GM18507 (cell line): ENCODE measurements at regions not wholly inside any gene's neighbourhood (a gene's known extent, or its start where the extent isn't known, plus 50 kb on each side); places are given as distances from the start of the nearest gene placed in this dataset.
"Not testable (repeated sequence)": the region's sequence is repeated elsewhere in the genome, so short reads cannot be mapped to it uniquely, and the experiment has no call there.

Experiments
- DNase-seq: peaks from one replicate; pipeline ENCODE4 v3.0.0; 2011; ENCODE audit warnings: low read depth; ENCODE audit not compliant: insufficient read length; ENCODE audit errors: extremely low spot score
- FAIRE-seq: peaks from 2 replicates; lab custom pipeline; 2011; peaks lifted over from hg19 to GRCh38; lab: Jason Lieb, UNC

- FAIRE-seq (no peak), DNase-seq (no peak)
Observed at GRCh38 chr12:62016021-62016420, 244.2 kb upstream of the USP15 start.

- DNase-seq, result no peak
- FAIRE-seq, result no peak
Observed at GRCh38 chr12:62021808-62022207, 238.4 kb upstream of the USP15 start.

- DNase-seq (no peak), FAIRE-seq (no peak)
Observed at GRCh38 chr12:62028536-62028935, 231.7 kb upstream of the USP15 start.

GRCh38 chr12:62032870-62033269 is 227.3 kb upstream of the USP15 start:
- FAIRE-seq (no peak), DNase-seq (no peak)

- DNase-seq (no peak), FAIRE-seq (no peak)
Observed at GRCh38 chr12:62044450-62045135, 215.6 kb upstream of the USP15 start.

- no peak for FAIRE-seq
- DNase-seq, result no peak
Observed at GRCh38 chr12:62045211-62045610, 215.0 kb upstream of the USP15 start.

- DNase-seq (no peak), FAIRE-seq (no peak)
Observed at GRCh38 chr12:62050785-62051184, 209.4 kb upstream of the USP15 start.

- FAIRE-seq (no peak), DNase-seq (no peak)
Observed at GRCh38 chr12:62069976-62070375, 190.2 kb upstream of the USP15 start.

GRCh38 chr12:62073236-62073635 is 187.0 kb upstream of the USP15 start:
- FAIRE-seq, DNase-seq: not testable (repeated sequence)

- FAIRE-seq (no peak), DNase-seq (no peak)
Observed at GRCh38 chr12:62075870-62076269, 184.3 kb upstream of the USP15 start.

- DNase-seq (no peak), FAIRE-seq (no peak)
Observed at GRCh38 chr12:62078020-62078419, 182.2 kb upstream of the USP15 start.

GRCh38 chr12:62082448-62082847 is 177.8 kb upstream of the USP15 start:
- no peak for DNase-seq
- no peak for FAIRE-seq

GRCh38 chr12:62098132-62098531 is 162.1 kb upstream of the USP15 start:
- DNase-seq, result no peak
- no peak for FAIRE-seq

- DNase-seq (no peak), FAIRE-seq (no peak)
Observed at GRCh38 chr12:62103748-62104147, 156.5 kb upstream of the USP15 start.

- no peak for FAIRE-seq
- DNase-seq, result no peak
Observed at GRCh38 chr12:62106547-62107185, 153.5 kb upstream of the USP15 start.

- FAIRE-seq, result no peak
- no peak for DNase-seq
Observed at GRCh38 chr12:62113366-62114011, 146.7 kb upstream of the USP15 start.

- FAIRE-seq, result no peak
- DNase-seq, result no peak
Observed at GRCh38 chr12:62116986-62117385, 143.2 kb upstream of the USP15 start.

GRCh38 chr12:62123721-62124203 is 136.4 kb upstream of the USP15 start:
- DNase-seq (peak; percentile 4), FAIRE-seq (peak; percentile 75)

- no peak for DNase-seq
Observed at GRCh38 chr12:62127516-62127915, 132.7 kb upstream of the USP15 start.

GRCh38 chr12:62128175-62128975 is 131.8 kb upstream of the USP15 start:
- no peak for FAIRE-seq
- DNase-seq, result no peak

More at GRCh38 chr12:62127516-62127915, 132.7 kb upstream of the USP15 start:
- FAIRE-seq, result no peak
